Fibroblast of skin of abdomen (primary cell): ENCODE measurements at regions not wholly inside any gene's neighbourhood (a gene's known extent, or its start where the extent isn't known, plus 50 kb on each side); places are given as distances from the start of the nearest gene placed in this dataset.
"Not testable (repeated sequence)": the region's sequence is repeated elsewhere in the genome, so short reads cannot be mapped to it uniquely, and the experiment has no call there.

Experiments used
- DNase-seq: peaks from one replicate; pipeline ENCODE4 v3.0.0-alpha.2; 2013

- DNase-seq, result peak; percentile 1
These were observed 53.9 kb upstream of the RCE1 start for GRCh38 chr11:66789097-66789890.

- DNase-seq, result no peak
These were observed 55.1 kb upstream of the RCE1 start for GRCh38 chr11:66787934-66788758.

- no peak for DNase-seq
These were observed 55.6 kb upstream of the SPTBN2 start for GRCh38 chr11:66784575-66784974.

GRCh38 chr11:66782726-66783125 is 53.7 kb upstream of the SPTBN2 start:
- no peak for DNase-seq

GRCh38 chr11:66779651-66780050 is 50.6 kb upstream of the SPTBN2 start:
- not testable (repeated sequence) for DNase-seq
